Fibroblast of villous mesenchyme (primary cell): ENCODE measurements at regions not wholly inside any gene's neighbourhood (a gene's known extent, or its start where the extent isn't known, plus 50 kb on each side); places are given as distances from the start of the nearest gene placed in this dataset.
A peak's percentile ranks its signal among the peaks of the same experiment; 100 is the strongest.

Experiments
- DNase-seq: peaks from one replicate; pipeline ENCODE4 v3.0.0-alpha.2; 2010; ENCODE audit warnings: low read depth
- H3K4me3 ChIP-seq: 2 replicates; pipeline ENCODE4 v1.5.1; 2011; ENCODE audit warnings: low read depth, mild to moderate bottlenecking, low read length
- TF ChIP-seq, protein P1 (sequence below): IDR thresholded peaks from 2 replicates; pipeline ENCODE4 v1.5.1; 2012; ENCODE audit warnings: low read depth, mild to moderate bottlenecking, low read length; ENCODE audit not compliant: insufficient read depth

- no peak for DNase-seq
- TF ChIP-seq, protein P1, sequence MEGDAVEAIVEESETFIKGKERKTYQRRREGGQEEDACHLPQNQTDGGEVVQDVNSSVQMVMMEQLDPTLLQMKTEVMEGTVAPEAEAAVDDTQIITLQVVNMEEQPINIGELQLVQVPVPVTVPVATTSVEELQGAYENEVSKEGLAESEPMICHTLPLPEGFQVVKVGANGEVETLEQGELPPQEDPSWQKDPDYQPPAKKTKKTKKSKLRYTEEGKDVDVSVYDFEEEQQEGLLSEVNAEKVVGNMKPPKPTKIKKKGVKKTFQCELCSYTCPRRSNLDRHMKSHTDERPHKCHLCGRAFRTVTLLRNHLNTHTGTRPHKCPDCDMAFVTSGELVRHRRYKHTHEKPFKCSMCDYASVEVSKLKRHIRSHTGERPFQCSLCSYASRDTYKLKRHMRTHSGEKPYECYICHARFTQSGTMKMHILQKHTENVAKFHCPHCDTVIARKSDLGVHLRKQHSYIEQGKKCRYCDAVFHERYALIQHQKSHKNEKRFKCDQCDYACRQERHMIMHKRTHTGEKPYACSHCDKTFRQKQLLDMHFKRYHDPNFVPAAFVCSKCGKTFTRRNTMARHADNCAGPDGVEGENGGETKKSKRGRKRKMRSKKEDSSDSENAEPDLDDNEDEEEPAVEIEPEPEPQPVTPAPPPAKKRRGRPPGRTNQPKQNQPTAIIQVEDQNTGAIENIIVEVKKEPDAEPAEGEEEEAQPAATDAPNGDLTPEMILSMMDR = no peak
- H3K4me3 ChIP-seq = no peak overlapping the region
Observed at GRCh38 chr5:123735384-123735783, 223.4 kb downstream of the CSNK1G3 start.

GRCh38 chr5:123732257-123732656, 220.3 kb downstream of the CSNK1G3 start:
- DNase-seq = no peak
- H3K4me3 ChIP-seq = no peak overlapping the region
- TF ChIP-seq, protein P1 = no peak

GRCh38 chr5:123722451-123722850, 210.5 kb downstream of the CSNK1G3 start:
- no peak overlapping the region for H3K4me3 ChIP-seq
- TF ChIP-seq, protein P1 = no peak
- no peak for DNase-seq

GRCh38 chr5:123721675-123722276, 209.8 kb downstream of the CSNK1G3 start:
- H3K4me3 ChIP-seq = no peak overlapping the region
- DNase-seq = peak; percentile 30

GRCh38 chr5:123720955-123721354, 209.0 kb downstream of the CSNK1G3 start:
- no peak for DNase-seq
- TF ChIP-seq, protein P1 = no peak
- no peak overlapping the region for H3K4me3 ChIP-seq

More at GRCh38 chr5:123721675-123722276, 209.8 kb downstream of the CSNK1G3 start:
- TF ChIP-seq, protein P1 = no peak

- no peak overlapping the region for H3K4me3 ChIP-seq
- no peak for DNase-seq
- TF ChIP-seq, protein P1 = no peak
Observed at GRCh38 chr5:123720339-123720738, 208.4 kb downstream of the CSNK1G3 start.

- TF ChIP-seq, protein P1 = no peak
- no peak for DNase-seq
- no peak overlapping the region for H3K4me3 ChIP-seq
Observed at GRCh38 chr5:123719004-123719403, 207.0 kb downstream of the CSNK1G3 start.
